ENCODE measurements at regions not wholly inside any gene's neighbourhood (a gene's known extent, or its start where the extent isn't known, plus 50 kb on each side); places are given as distances from the start of the nearest gene placed in this dataset.

GRCh38 chr3:107098864-107099263 lies 278.4 kb upstream of the CCDC54 start:
- no peak for DNase-seq (ENCODE audit: low spot score)
- no peak for TF ChIP-seq CTCF (IDR thresholded peaks at IDR 0.05; ENCODE audit: extremely low read depth, missing control alignments)

- DNase-seq (ENCODE audit: low spot score) = no peak
- no peak for TF ChIP-seq CTCF (IDR thresholded peaks at IDR 0.05; ENCODE audit: extremely low read depth, missing control alignments)
These were observed 277.1 kb upstream of the CCDC54 start for GRCh38 chr3:107100137-107100536.

GRCh38 chr3:107100573-107100972 lies 276.7 kb upstream of the CCDC54 start:
- no peak for TF ChIP-seq CTCF (IDR thresholded peaks at IDR 0.05; ENCODE audit: extremely low read depth, missing control alignments)
- DNase-seq (ENCODE audit: low spot score) = no peak

GRCh38 chr3:107103786-107104185 lies 273.5 kb upstream of the CCDC54 start:
- TF ChIP-seq CTCF (IDR thresholded peaks at IDR 0.05; ENCODE audit: extremely low read depth, missing control alignments) = no peak
- no peak for DNase-seq (ENCODE audit: low spot score)

- TF ChIP-seq CTCF (IDR thresholded peaks at IDR 0.05; ENCODE audit: extremely low read depth, missing control alignments) = no peak
- no peak for DNase-seq (ENCODE audit: low spot score)
These were observed 270.9 kb upstream of the CCDC54 start for GRCh38 chr3:107106316-107106715.

- TF ChIP-seq CTCF (IDR thresholded peaks at IDR 0.05; ENCODE audit: extremely low read depth, missing control alignments) = no peak
These were observed 270.3 kb upstream of the CCDC54 start for GRCh38 chr3:107106907-107107306.

GRCh38 chr3:107110596-107111305 lies 266.5 kb upstream of the CCDC54 start:
- TF ChIP-seq CTCF (IDR thresholded peaks at IDR 0.05; ENCODE audit: extremely low read depth, missing control alignments) = no peak
- no peak for DNase-seq (ENCODE audit: low spot score)

More at GRCh38 chr3:107106907-107107306, 270.3 kb upstream of the CCDC54 start:
- DNase-seq (ENCODE audit: low spot score) = no peak

All from GM20000 (cell line).